ENCODE measurements at regions not wholly inside any gene's neighbourhood (a gene's known extent, or its start where the extent isn't known, plus 50 kb on each side); places are given as distances from the start of the nearest gene placed in this dataset.

GRCh38 chr1:224061436-224061835, 52.5 kb upstream of the FBXO28 start:
- no peak for DNase-seq (ENCODE audit: low read depth)
- H3K4me3 ChIP-seq (ENCODE audit: low read length): no peak overlapping the region
- no peak for TF ChIP-seq CTCF (IDR thresholded peaks at IDR 0.05; ENCODE audit: insufficient read depth, low read depth, low read length, missing control alignments)

- TF ChIP-seq CTCF (IDR thresholded peaks at IDR 0.05; ENCODE audit: insufficient read depth, low read depth, low read length, missing control alignments): no peak
Observed at GRCh38 chr1:224059897-224060427, 53.9 kb upstream of the FBXO28 start.

DNA sequence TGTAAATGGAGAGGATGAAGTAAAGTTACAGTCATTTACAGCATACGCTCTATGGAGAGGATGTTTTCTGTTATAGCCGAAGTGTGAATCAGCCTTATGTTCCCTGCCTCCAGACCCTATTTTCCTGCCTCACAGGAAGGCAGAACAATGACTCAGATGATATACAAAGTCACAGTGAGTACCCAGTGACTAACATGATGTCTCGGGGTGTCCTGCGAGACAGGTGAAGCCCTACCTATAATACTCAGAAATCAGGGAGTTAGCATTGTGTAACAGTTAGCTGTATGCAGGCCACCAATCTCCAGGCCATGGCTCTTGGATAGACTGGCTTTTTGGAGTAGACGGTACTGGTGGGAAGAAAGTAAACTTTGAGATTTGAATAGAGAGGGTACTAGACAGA, 55.6 kb upstream of the FBXO28 start:
- TF ChIP-seq CTCF (IDR thresholded peaks at IDR 0.05; ENCODE audit: insufficient read depth, low read depth, low read length, missing control alignments): no peak
- no peak overlapping the region for H3K4me3 ChIP-seq (ENCODE audit: low read length)
- DNase-seq (ENCODE audit: low read depth): peak; percentile 94

More at GRCh38 chr1:224059897-224060427, 53.9 kb upstream of the FBXO28 start:
- DNase-seq (ENCODE audit: low read depth): no peak
- H3K4me3 ChIP-seq (ENCODE audit: low read length): no peak overlapping the region

DNA sequence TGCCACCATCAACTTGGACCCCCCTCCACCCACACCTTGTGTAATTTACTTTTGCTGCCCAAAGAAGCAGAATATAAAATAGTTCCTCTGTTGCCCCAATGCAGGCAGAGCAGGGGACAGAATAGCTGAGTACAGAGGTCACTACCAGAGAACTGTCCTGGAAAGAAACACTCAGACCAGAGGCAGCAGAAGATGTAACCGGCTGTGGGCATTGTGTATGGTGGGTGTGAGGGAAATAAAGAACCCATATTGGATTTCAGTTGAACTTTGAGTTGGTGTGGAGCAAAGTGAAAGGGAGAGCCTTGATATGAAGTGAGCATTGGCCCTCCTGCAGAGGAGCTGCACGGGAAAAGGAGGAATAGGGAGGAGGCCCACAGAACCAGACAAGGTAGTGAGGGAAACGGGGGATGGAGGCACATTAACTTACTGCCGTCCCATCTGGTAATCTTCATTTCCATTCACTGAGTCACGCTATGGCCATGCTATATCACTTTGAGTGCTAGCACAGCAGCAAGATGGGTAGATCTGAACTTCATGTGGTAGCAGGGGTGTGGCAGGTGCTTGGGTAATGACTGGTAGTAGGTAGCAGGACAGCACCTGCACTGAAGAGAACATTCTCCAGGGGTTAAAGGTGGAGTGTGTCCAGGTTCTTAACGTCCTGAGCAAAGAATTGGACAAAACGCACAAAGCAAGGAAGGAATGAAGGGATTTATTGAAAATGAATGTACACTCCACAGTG, 56.3 kb upstream of the FBXO28 start:
- DNase-seq (ENCODE audit: low read depth): peak; percentile 56
- no peak for TF ChIP-seq CTCF (IDR thresholded peaks at IDR 0.05; ENCODE audit: insufficient read depth, low read depth, low read length, missing control alignments)

GRCh38 chr1:224054611-224055010, 59.3 kb upstream of the FBXO28 start:
- H3K4me3 ChIP-seq (ENCODE audit: low read length): no peak overlapping the region
- no peak for TF ChIP-seq CTCF (IDR thresholded peaks at IDR 0.05; ENCODE audit: insufficient read depth, low read depth, low read length, missing control alignments)
- peak; percentile 72 for DNase-seq (ENCODE audit: low read depth)

More for the DNA sequence above, 56.3 kb upstream of the FBXO28 start:
- no peak overlapping the region for H3K4me3 ChIP-seq (ENCODE audit: low read length)

- DNase-seq (ENCODE audit: low read depth): peak; percentile 28
- TF ChIP-seq CTCF (IDR thresholded peaks at IDR 0.05; ENCODE audit: insufficient read depth, low read depth, low read length, missing control alignments): no peak
Observed at GRCh38 chr1:224054012-224054411, 59.9 kb upstream of the FBXO28 start.

DNA sequence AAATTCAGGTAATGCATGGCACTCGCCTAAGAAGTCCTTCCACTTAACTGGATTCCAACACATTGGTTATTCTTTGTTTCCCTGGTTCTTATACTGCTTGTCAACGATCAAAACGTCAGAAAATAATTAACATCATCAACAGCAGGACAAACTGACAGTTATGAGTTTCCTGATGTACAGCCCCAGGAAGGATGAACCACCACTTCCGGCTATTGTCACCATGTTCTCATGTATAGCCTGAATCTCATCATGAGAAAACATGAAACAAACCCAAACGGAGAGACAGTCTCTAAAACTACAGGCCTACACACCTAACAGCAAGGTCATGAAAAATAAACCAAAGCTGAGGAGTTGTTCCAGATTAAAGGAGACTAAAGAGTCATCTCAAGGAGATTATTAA, 60.5 kb upstream of the FBXO28 start:
- TF ChIP-seq CTCF (IDR thresholded peaks at IDR 0.05; ENCODE audit: insufficient read depth, low read depth, low read length, missing control alignments): no peak
- H3K4me3 ChIP-seq (ENCODE audit: low read length): no peak overlapping the region
- no peak for DNase-seq (ENCODE audit: low read depth)

More at GRCh38 chr1:224054012-224054411, 59.9 kb upstream of the FBXO28 start:
- H3K4me3 ChIP-seq (ENCODE audit: low read length): no peak overlapping the region

Data from epithelial cell of esophagus (primary cell).